Pancreas (tissue), 10 donors: ENCODE measurements at regions not wholly inside any gene's neighbourhood (a gene's known extent, or its start where the extent isn't known, plus 50 kb on each side); places are given as distances from the start of the nearest gene placed in this dataset.
A peak's percentile ranks its signal among the peaks of the same experiment; 100 is the strongest.

Experiments
- ATAC-seq, 4 donors: fragments of 200-7000 bp; cut with Tn5 transposase; one replicate each; pipeline versions ENCODE4 v1.8.0 to v1.9.1; 2020; ENCODE audit warnings: mild to moderate bottlenecking in 4 of 4, moderate library complexity in 4 of 4
- DNase-seq, 6 donors: peaks; one replicate each; pipeline ENCODE4 v3.0.0-alpha.2; 2020
- FAIRE-seq: peaks from 2 replicates; lab custom pipeline; 2012; peaks lifted over from hg19 to GRCh38; lab: Jason Lieb, UNC
- H3K27ac ChIP-seq, 4 donors: fragments of 200-600 bp; sonication (generic); 1 replicate in 3 of 4; 2 replicates in 1 of 4; pipeline versions ENCODE4 v1.5.0 to v1.8.0; 2020
- H3K27me3 ChIP-seq, 4 donors: fragments of 200-600 bp; one replicate each; pipeline ENCODE4 v1.8.0; 2021
- H3K36me3 ChIP-seq, 3 donors: fragments of 200-600 bp; sonication (generic) in 1 of 3; one replicate each; pipeline versions ENCODE4 v1.5.0 to v1.8.0; 2020 to 2021
- H3K4me1 ChIP-seq, 3 donors: fragments of 200-600 bp; one replicate each; pipeline ENCODE4 v1.8.0; 2021
- H3K4me3 ChIP-seq, 4 donors: fragments of 200-600 bp; sonication (generic) in 2 of 4; one replicate each; pipeline versions ENCODE4 v1.5.0 to v1.8.0; 2020 to 2021
- H3K9me3 ChIP-seq, 4 donors: fragments of 200-600 bp; one replicate each; pipeline ENCODE4 v1.8.0; 2021
- CTCF ChIP-seq, 4 donors: fragments of 200-600 bp; sonication (generic) in 3 of 4; IDR thresholded peaks; one replicate each; pipeline versions ENCODE4 v1.5.0 to v1.8.0; 2021; ENCODE audit warnings: antibody characterized with exemption in 4 of 4
- WGBS, 2 donors: extraction: QIAGEN DNeasy Blood & Tissue Kit; methylation state at CpG; one replicate each; pipeline ENCODE4 v1.1.7; 2013; 5-methylcytosine and 5-hydroxymethylcytosine counted together
- intact Hi-C, 3 donors: fragments of 100-400 bp; cut with DNase I; formaldehyde crosslinking; loops; one replicate each; pipeline versions ENCODE4 v1.11.1 to v1.14.2; 2022
- donor health status: healthy with polysubstance abuse.
- donor health status: DM: no; HTN: no; CAD: no; lungs with moderate emphysema.
- donor health status: DM: no; HTN: no; CAD: no.
- donor health status: control.
- donor health status: control.
- donor health status: Bipolar disorder and iron deficiency.
- donor health status: DM: yes; HTN: yes; CAD: no.
- donor health status: DM: no; HTN: no; CAD: no.
- donor health status: DM: no; HTN: no; CAD: no.
- donor health status: DM: yes; HTN: yes; CAD: no.

GRCh38 chr6:146865756-146866379 is 267.1 kb downstream of the ADGB start:
- WGBS, 2 donors: 69 to 77% methylated on average over 5 of the region's 5 CpGs
- intact Hi-C loops: no loop called here
- Histone ChIP-seq H3K27ac (no peak overlapping the region), H3K36me3 (no peaks in the 10 kb centered on the region), H3K27me3 (no peaks in the 10 kb centered on the region), H3K9me3 (no peaks in the 10 kb centered on the region), H3K4me3 (no peak overlapping the region), H3K4me1 (no peaks in the 10 kb centered on the region)
- ATAC-seq (no peak), FAIRE-seq (no peak), DNase-seq (no peak)
- no peak for TF ChIP-seq CTCF (IDR thresholded peaks at IDR 0.05)

GRCh38 chr6:146866731-146867414 is 268.1 kb downstream of the ADGB start:
- no peak overlapping the region for H3K4me3 ChIP-seq
- no peaks in the 10 kb centered on the region for H3K27me3 ChIP-seq
- no peak for DNase-seq
- no peak overlapping the region for H3K27ac ChIP-seq
- WGBS, 2 donors: 75 to 84% methylated on average over 4 of the region's 4 CpGs
- no peaks in the 10 kb centered on the region for H3K36me3 ChIP-seq
- no peaks in the 10 kb centered on the region for H3K9me3 ChIP-seq
- ATAC-seq: peak in 1 of 4 donors; percentile 51
- no peak for FAIRE-seq
- intact Hi-C loops: no loop called here
- H3K4me1 ChIP-seq: no peaks in the 10 kb centered on the region
- TF ChIP-seq CTCF (IDR thresholded peaks at IDR 0.05): no peak

- FAIRE-seq (no peak), ATAC-seq (peak in 1 of 4 donors; percentile 6), DNase-seq (no peak)
- H3K36me3 ChIP-seq: no peaks in the 10 kb centered on the region
- H3K4me3 ChIP-seq: no peak overlapping the region
- H3K9me3 ChIP-seq: no peaks in the 10 kb centered on the region
- no peaks in the 10 kb centered on the region for H3K4me1 ChIP-seq
- intact Hi-C loops: no loop called here
- TF ChIP-seq CTCF (IDR thresholded peaks at IDR 0.05): no peak
- no peaks in the 10 kb centered on the region for H3K27me3 ChIP-seq
- 53 to 60% methylated on average over 4 of the region's 4 CpGs for WGBS, 2 donors
- H3K27ac ChIP-seq: no peak overlapping the region
Observed at GRCh38 chr6:146868671-146869209, 270.0 kb downstream of the ADGB start.

- no peak for DNase-seq
- no peaks in the 10 kb centered on the region for H3K9me3 ChIP-seq
- no peak for TF ChIP-seq CTCF (IDR thresholded peaks at IDR 0.05)
- no peaks in the 10 kb centered on the region for H3K36me3 ChIP-seq
- no peaks in the 10 kb centered on the region for H3K4me1 ChIP-seq
- no peak for FAIRE-seq
- ATAC-seq: no peak
- 80 to 92% methylated on average over 3 of the region's 3 CpGs for WGBS, 2 donors
- intact Hi-C loops: no loop called here
- H3K4me3 ChIP-seq: no peak overlapping the region
- H3K27ac ChIP-seq: no peak overlapping the region
- H3K27me3 ChIP-seq: no peaks in the 10 kb centered on the region
Observed at GRCh38 chr6:146870760-146871159, 272.0 kb downstream of the ADGB start.
